HEK293 (cell line): ENCODE measurements at regions not wholly inside any gene's neighbourhood (a gene's known extent, or its start where the extent isn't known, plus 50 kb on each side); places are given as distances from the start of the nearest gene placed in this dataset.

Source experiments
- CTCF ChIA-PET: fragments of 350-600 bp; formaldehyde crosslinking; extraction: SDS; loops from one replicate; lab custom pipeline; 2021; ENCODE audit warnings: antibody characterized with exemption; lab: Yijun Ruan, JAX
- POLR2A ChIA-PET: fragments of 300-600 bp; formaldehyde crosslinking; extraction: SDS; loops from one replicate; lab custom pipeline; 2020; ENCODE audit warnings: antibody characterized with exemption, inconsistent platforms; lab: Yijun Ruan, JAX
- H3K27ac ChIP-seq: fragments of 200-500 bp; sonication (Bioruptor generic); 2 replicates; pipeline ENCODE4 v1.5.1; 2014; ENCODE audit warnings: low read depth, low read length, control low read depth, inconsistent platforms; ENCODE audit errors: extremely low read depth
- H3K36me3 ChIP-seq, 2 experiments: fragments of 200-500 bp in 1 of 2; sonication (Bioruptor generic) in 1 of 2; 1 replicate in 1 of 2; 2 replicates in 1 of 2; pipeline ENCODE4 v1.5.1; 2014 to 2017; ENCODE audit warnings: inconsistent platforms in 2 of 2, low read length in 2 of 2; ENCODE audit not compliant: control insufficient read depth in 2 of 2, insufficient read depth in 1 of 2
- H3K4me1 ChIP-seq: fragments of 200-500 bp; sonication (Bioruptor generic); 2 replicates; pipeline ENCODE4 v1.5.1; 2014; ENCODE audit warnings: mild to moderate bottlenecking, low read length, inconsistent platforms; ENCODE audit not compliant: control insufficient read depth, insufficient read depth
- H3K4me3 ChIP-seq: 2 replicates; pipeline ENCODE4 v1.5.1; 2011; ENCODE audit warnings: low read depth, mild to moderate bottlenecking, control low read depth, low read length, moderate library complexity
- H3K9me3 ChIP-seq: fragments of 200-500 bp; sonication (Bioruptor generic); 2 replicates; pipeline ENCODE4 v1.5.1; 2014; ENCODE audit warnings: low read depth, low read length, inconsistent platforms; ENCODE audit not compliant: control insufficient read depth, insufficient read depth
- BCL11B ChIP-seq: fragments of 450-650 bp; formaldehyde crosslinking; IDR thresholded peaks from 2 replicates; pipeline ENCODE4 v1.5.1; 2016; ENCODE audit warnings: low read depth, missing biosample characterization, missing genetic modification characterization
- KLF7 ChIP-seq: fragments of 450-650 bp; formaldehyde crosslinking; IDR thresholded peaks from 2 replicates; pipeline ENCODE4 v1.5.1; 2016; ENCODE audit warnings: missing biosample characterization, missing genetic modification characterization, borderline replicate concordance
- SP3 ChIP-seq: fragments of 450-650 bp; formaldehyde crosslinking; IDR thresholded peaks from 2 replicates; pipeline ENCODE4 v1.5.1; 2016; ENCODE audit warnings: missing biosample characterization, missing genetic modification characterization
- TCF7L2 ChIP-seq: IDR thresholded peaks from 2 replicates; pipeline ENCODE4 v1.6.1; 2011; ENCODE audit warnings: low read depth, mild to moderate bottlenecking, inconsistent platforms, low read length, moderate library complexity, borderline replicate concordance
- ZBTB20 ChIP-seq: fragments of 450-650 bp; formaldehyde crosslinking; IDR thresholded peaks from 2 replicates; pipeline ENCODE4 v1.5.1; 2016; ENCODE audit warnings: missing biosample characterization, missing genetic modification characterization
- ZNF2 ChIP-seq: fragments of 450-650 bp; formaldehyde crosslinking; IDR thresholded peaks from 2 replicates; pipeline ENCODE4 v1.5.1; 2016; ENCODE audit warnings: missing biosample characterization, missing genetic modification characterization
- ZNF221 ChIP-seq: fragments of 450-650 bp; formaldehyde crosslinking; IDR thresholded peaks from 2 replicates; pipeline ENCODE4 v1.5.1; 2017; ENCODE audit warnings: missing biosample characterization, missing genetic modification characterization, borderline replicate concordance
- ZNF626 ChIP-seq: fragments of 450-650 bp; sonication (Bioruptor Pico); formaldehyde crosslinking; IDR thresholded peaks from 2 replicates; pipeline ENCODE4 v1.5.1; 2018; ENCODE audit warnings: missing biosample characterization, missing genetic modification characterization, inconsistent platforms
- ZSCAN16 ChIP-seq: fragments of 450-650 bp; formaldehyde crosslinking; IDR thresholded peaks from 2 replicates; pipeline ENCODE4 v1.5.1; 2016; ENCODE audit warnings: missing biosample characterization, missing genetic modification characterization
- TF ChIP-seq, protein P1 (sequence below): fragments of 450-650 bp; formaldehyde crosslinking; IDR thresholded peaks from 2 replicates; pipeline ENCODE4 v1.5.1; 2017; ENCODE audit warnings: missing biosample characterization, missing genetic modification characterization
- TF ChIP-seq, protein P2 (sequence below): fragments of 450-650 bp; formaldehyde crosslinking; IDR thresholded peaks from 2 replicates; pipeline ENCODE4 v1.5.1; 2016; ENCODE audit warnings: missing biosample characterization, missing genetic modification characterization
- TF ChIP-seq, protein P3 (sequence below): fragments of 450-650 bp; formaldehyde crosslinking; IDR thresholded peaks from 2 replicates; pipeline ENCODE4 v1.5.1; 2016; ENCODE audit warnings: missing biosample characterization, missing genetic modification characterization, borderline replicate concordance
- TF ChIP-seq, protein P4 (sequence below): fragments of 450-650 bp; formaldehyde crosslinking; IDR thresholded peaks from 2 replicates; pipeline ENCODE4 v1.5.1; 2016; ENCODE audit warnings: missing biosample characterization, missing genetic modification characterization
- TF ChIP-seq, protein P5 (sequence below): fragments of 450-650 bp; formaldehyde crosslinking; IDR thresholded peaks from 2 replicates; pipeline ENCODE4 v1.5.1; 2016; ENCODE audit warnings: missing biosample characterization, missing genetic modification characterization

DNA sequence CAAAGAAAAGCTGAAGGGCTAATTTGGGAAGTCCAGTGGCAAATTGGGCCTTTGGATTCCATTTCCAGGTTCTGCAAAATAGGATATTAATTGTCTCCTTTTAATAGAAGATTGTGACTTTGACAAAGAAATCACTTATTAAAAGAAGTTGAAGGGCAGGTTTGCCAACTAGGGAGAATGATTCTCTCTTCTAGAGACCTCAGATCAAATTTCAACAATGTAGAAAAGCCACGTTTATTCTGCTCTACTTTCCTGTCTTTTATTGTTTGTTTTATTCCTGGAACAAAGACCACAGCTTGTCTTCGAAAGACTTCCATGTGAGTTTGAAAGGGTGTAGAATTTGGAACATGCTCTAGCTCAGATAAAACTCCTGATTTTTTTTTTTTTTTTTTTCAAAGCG lies 65.5 kb upstream of the PRL start:
- Histone ChIP-seq H3K4me3 (no peak overlapping the region), H3K36me3 (no peaks in the 10 kb centered on the region), H3K9me3 (no peaks in the 10 kb centered on the region), H3K4me1 (no peaks in the 10 kb centered on the region), H3K27ac (no peak overlapping the region)
- ChIA-PET CTCF (interaction anchor here (0.6 to 0.7 kb wide), 2 partner anchors 92 to 1465 kb away, joined by 3 read pairs; no protein-coding TSS in a partner anchor), POLR2A (interaction anchor here (1.1 kb wide), 1 partner anchor 769 kb away, joined by 3 read pairs; the partner anchor contains the start of gene SOX4)
- TF ChIP-seq, protein P1, sequence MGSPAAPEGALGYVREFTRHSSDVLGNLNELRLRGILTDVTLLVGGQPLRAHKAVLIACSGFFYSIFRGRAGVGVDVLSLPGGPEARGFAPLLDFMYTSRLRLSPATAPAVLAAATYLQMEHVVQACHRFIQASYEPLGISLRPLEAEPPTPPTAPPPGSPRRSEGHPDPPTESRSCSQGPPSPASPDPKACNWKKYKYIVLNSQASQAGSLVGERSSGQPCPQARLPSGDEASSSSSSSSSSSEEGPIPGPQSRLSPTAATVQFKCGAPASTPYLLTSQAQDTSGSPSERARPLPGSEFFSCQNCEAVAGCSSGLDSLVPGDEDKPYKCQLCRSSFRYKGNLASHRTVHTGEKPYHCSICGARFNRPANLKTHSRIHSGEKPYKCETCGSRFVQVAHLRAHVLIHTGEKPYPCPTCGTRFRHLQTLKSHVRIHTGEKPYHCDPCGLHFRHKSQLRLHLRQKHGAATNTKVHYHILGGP (tag by site-specific recombination): peak; percentile 74
- TF ChIP-seq, protein P2, sequence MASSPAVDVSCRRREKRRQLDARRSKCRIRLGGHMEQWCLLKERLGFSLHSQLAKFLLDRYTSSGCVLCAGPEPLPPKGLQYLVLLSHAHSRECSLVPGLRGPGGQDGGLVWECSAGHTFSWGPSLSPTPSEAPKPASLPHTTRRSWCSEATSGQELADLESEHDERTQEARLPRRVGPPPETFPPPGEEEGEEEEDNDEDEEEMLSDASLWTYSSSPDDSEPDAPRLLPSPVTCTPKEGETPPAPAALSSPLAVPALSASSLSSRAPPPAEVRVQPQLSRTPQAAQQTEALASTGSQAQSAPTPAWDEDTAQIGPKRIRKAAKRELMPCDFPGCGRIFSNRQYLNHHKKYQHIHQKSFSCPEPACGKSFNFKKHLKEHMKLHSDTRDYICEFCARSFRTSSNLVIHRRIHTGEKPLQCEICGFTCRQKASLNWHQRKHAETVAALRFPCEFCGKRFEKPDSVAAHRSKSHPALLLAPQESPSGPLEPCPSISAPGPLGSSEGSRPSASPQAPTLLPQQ: no peak

DNA sequence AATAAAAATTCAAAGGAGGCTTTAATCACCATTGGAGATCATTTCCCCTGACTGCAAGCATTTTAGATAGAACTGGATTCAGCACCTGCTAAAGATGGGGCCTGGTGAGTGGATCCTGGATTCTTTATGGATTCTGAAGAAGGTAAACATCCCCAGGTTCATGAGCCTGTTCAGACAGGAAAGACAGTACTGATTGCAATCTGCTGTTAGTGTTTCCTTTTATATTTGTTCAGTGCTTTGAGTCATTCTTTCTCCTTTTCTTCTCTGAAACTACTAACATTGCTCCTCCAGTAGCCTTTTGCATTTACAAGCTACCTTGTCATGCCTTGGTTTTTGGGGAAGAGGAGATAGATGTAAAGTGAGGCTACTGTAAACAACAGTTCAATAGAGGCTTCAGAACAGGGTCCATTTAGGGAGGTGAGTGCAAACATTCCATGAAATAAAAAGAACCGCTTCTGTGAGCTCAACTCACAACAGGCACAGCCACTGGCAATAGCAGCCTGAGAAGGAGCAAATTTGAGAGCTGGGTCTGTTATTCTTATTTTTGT lies 66.4 kb upstream of the PRL start:
- no peak overlapping the region for H3K27ac ChIP-seq
- ChIA-PET POLR2A (interaction anchor here (1.1 kb wide), 1 partner anchor 770 kb away, joined by 3 read pairs; the partner anchor contains the start of gene SOX4), CTCF (no interaction called here)

More for the DNA sequence above, 66.4 kb upstream of the PRL start:
- H3K4me1 ChIP-seq: no peaks in the 10 kb centered on the region
- H3K4me3 ChIP-seq: no peak overlapping the region
- TF ChIP-seq BCL11B (tag by site-specific recombination) (no peak), KLF7 (tag by site-specific recombination) (no peak), TCF7L2 (no peak), ZBTB20 (no peak), ZNF221 (tag by site-specific recombination) (no peak), SP3 (tag by site-specific recombination) (no peak), ZNF626 (tag by site-specific recombination) (no peak), ZNF2 (no peak), ZSCAN16 (no peak)
- TF ChIP-seq, protein P3, sequence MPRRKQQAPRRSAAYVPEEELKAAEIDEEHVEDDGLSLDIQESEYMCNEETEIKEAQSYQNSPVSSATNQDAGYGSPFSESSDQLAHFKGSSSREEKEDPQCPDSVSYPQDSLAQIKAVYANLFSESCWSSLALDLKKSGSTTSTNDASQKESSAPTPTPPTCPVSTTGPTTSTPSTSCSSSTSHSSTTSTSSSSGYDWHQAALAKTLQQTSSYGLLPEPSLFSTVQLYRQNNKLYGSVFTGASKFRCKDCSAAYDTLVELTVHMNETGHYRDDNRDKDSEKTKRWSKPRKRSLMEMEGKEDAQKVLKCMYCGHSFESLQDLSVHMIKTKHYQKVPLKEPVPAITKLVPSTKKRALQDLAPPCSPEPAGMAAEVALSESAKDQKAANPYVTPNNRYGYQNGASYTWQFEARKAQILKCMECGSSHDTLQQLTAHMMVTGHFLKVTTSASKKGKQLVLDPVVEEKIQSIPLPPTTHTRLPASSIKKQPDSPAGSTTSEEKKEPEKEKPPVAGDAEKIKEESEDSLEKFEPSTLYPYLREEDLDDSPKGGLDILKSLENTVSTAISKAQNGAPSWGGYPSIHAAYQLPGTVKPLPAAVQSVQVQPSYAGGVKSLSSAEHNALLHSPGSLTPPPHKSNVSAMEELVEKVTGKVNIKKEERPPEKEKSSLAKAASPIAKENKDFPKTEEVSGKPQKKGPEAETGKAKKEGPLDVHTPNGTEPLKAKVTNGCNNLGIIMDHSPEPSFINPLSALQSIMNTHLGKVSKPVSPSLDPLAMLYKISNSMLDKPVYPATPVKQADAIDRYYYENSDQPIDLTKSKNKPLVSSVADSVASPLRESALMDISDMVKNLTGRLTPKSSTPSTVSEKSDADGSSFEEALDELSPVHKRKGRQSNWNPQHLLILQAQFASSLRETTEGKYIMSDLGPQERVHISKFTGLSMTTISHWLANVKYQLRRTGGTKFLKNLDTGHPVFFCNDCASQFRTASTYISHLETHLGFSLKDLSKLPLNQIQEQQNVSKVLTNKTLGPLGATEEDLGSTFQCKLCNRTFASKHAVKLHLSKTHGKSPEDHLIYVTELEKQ (tag by site-specific recombination): no peak
- TF ChIP-seq, protein P4, sequence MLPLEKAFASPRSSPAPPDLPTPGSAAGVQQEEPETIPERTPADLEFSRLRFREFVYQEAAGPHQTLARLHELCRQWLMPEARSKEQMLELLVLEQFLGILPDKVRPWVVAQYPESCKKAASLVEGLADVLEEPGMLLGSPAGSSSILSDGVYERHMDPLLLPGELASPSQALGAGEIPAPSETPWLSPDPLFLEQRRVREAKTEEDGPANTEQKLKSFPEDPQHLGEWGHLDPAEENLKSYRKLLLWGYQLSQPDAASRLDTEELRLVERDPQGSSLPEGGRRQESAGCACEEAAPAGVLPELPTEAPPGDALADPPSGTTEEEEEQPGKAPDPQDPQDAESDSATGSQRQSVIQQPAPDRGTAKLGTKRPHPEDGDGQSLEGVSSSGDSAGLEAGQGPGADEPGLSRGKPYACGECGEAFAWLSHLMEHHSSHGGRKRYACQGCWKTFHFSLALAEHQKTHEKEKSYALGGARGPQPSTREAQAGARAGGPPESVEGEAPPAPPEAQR (tag by site-specific recombination): no peak
- TF ChIP-seq, protein P5, sequence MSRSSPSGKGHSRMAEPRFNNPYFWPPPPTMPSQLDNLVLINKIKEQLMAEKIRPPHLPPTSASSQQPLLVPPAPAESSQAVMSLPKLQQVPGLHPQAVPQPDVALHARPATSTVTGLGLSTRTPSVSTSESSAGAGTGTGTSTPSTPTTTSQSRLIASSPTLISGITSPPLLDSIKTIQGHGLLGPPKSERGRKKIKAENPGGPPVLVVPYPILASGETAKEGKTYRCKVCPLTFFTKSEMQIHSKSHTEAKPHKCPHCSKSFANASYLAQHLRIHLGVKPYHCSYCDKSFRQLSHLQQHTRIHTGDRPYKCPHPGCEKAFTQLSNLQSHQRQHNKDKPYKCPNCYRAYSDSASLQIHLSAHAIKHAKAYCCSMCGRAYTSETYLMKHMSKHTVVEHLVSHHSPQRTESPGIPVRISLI (tag by site-specific recombination): no peak
- no peaks in the 10 kb centered on the region for H3K9me3 ChIP-seq
- H3K36me3 ChIP-seq: no peaks in the 10 kb centered on the region
